CD4-positive, alpha-beta memory T cell (primary cell): ENCODE measurements at regions not wholly inside any gene's neighbourhood (a gene's known extent, or its start where the extent isn't known, plus 50 kb on each side); places are given as distances from the start of the nearest gene placed in this dataset.
"Not testable (repeated sequence)": the region's sequence is repeated elsewhere in the genome, so short reads cannot be mapped to it uniquely, and the experiment has no call there.

Experiments used
- CTCF ChIA-PET: fragments of 350-600 bp; sonication (Branson Sonifier 250); formaldehyde crosslinking; loops from one replicate; lab custom pipeline; 2021; ENCODE audit warnings: inconsistent platforms; ENCODE audit not compliant: partially characterized antibody; lab: Charles Lee
- POLR2A ChIA-PET: fragments of 350-600 bp; sonication (Branson Sonifier 250); formaldehyde crosslinking; loops from one replicate; lab custom pipeline; 2021; ENCODE audit not compliant: partially characterized antibody; lab: Charles Lee
- DNase-seq, 5 donors: peaks; one replicate each; pipeline versions ENCODE4 v3.0.0 to v3.0.0-alpha.2; 2020 to 2022; ENCODE audit warnings: mixed read lengths in 1 of 5
- H3K27ac ChIP-seq: one replicate; pipeline ENCODE4 v1.7.0; 2013; ENCODE audit warnings: low read depth, low read length
- H3K27me3 ChIP-seq: 2 replicates; pipeline ENCODE4 v1.7.0; 2013; ENCODE audit warnings: mild to moderate bottlenecking, low read length, moderate library complexity; ENCODE audit not compliant: insufficient read depth
- H3K36me3 ChIP-seq: 2 replicates; pipeline ENCODE4 v1.7.0; 2013; ENCODE audit warnings: mild to moderate bottlenecking, low read length, moderate library complexity; ENCODE audit not compliant: insufficient read depth
- H3K4me1 ChIP-seq: 2 replicates; pipeline ENCODE4 v1.7.0; 2013; ENCODE audit warnings: mild to moderate bottlenecking, low read length, moderate library complexity; ENCODE audit not compliant: insufficient read depth
- H3K4me3 ChIP-seq, 2 donors: one replicate each; pipeline ENCODE4 v1.7.0; 2013; ENCODE audit warnings: low read length in 2 of 2, mild to moderate bottlenecking in 1 of 2
- H3K9me3 ChIP-seq, 2 donors: one replicate each; pipeline ENCODE4 v1.7.0; 2013; ENCODE audit warnings: low read length in 2 of 2, control low read depth in 1 of 2; ENCODE audit not compliant: control insufficient read depth in 1 of 2
- H3K27ac Mint-ChIP-seq, 7 donors: one replicate each; pipeline ENCODE4 v1.8.0; 2020 to 2021; ENCODE audit warnings: mixed read lengths in 7 of 7, mild to moderate bottlenecking in 6 of 7, inconsistent platforms in 3 of 7, moderate library complexity in 3 of 7
- H3K27me3 Mint-ChIP-seq, 2 donors: one replicate each; pipeline ENCODE4 v1.8.0; 2020 to 2021; ENCODE audit warnings: mixed read lengths in 2 of 2
- H3K36me3 Mint-ChIP-seq, 2 donors: one replicate each; pipeline ENCODE4 v1.8.0; 2020 to 2021; ENCODE audit warnings: mixed read lengths in 2 of 2, inconsistent platforms in 1 of 2, mild to moderate bottlenecking in 1 of 2
- H3K4me1 Mint-ChIP-seq, 4 donors: one replicate each; pipeline ENCODE4 v1.8.0; 2020 to 2021; ENCODE audit warnings: mixed read lengths in 4 of 4, mild to moderate bottlenecking in 1 of 4
- H3K4me3 Mint-ChIP-seq, 8 donors: one replicate each; pipeline ENCODE4 v1.8.0; 2020 to 2021; ENCODE audit warnings: mixed read lengths in 8 of 8, mild to moderate bottlenecking in 7 of 8, moderate library complexity in 6 of 8, inconsistent platforms in 3 of 8
- H3K9me3 Mint-ChIP-seq, 8 donors: one replicate each; pipeline ENCODE4 v1.8.0; 2020 to 2021; ENCODE audit warnings: mixed read lengths in 8 of 8, mild to moderate bottlenecking in 5 of 8, inconsistent platforms in 3 of 8, moderate library complexity in 1 of 8
- intact Hi-C: fragments of 100-400 bp; cut with micrococcal nuclease; formaldehyde crosslinking; loops from one replicate; pipeline ENCODE4 v1.15.1; 2023

- intact Hi-C loops, result no loop called here
- Histone ChIP-seq H3K27ac (no peak overlapping the region), H3K27me3 (no peaks in the 10 kb centered on the region), H3K9me3 (no peaks in the 10 kb centered on the region), H3K4me3 (no peak overlapping the region), H3K36me3 (no peaks in the 10 kb centered on the region), H3K4me1 (no peaks in the 10 kb centered on the region)
- no peaks in the 10 kb centered on the region for H3K27me3 Mint-ChIP-seq
- no peak overlapping the region for H3K4me3 Mint-ChIP-seq
- peaks cover 0 to 16% (median 6%) of the 10 kb centered on the region in 8 donors for H3K9me3 Mint-ChIP-seq
- H3K4me1 Mint-ChIP-seq, result no peaks in the 10 kb centered on the region
- POLR2A ChIA-PET, result no interaction called here
- no peaks in the 10 kb centered on the region for H3K36me3 Mint-ChIP-seq
- H3K27ac Mint-ChIP-seq, result no peak overlapping the region
- DNase-seq, result no peak
- CTCF ChIA-PET, result no interaction called here
These were observed 136.8 kb upstream of the PRKD1 start for GRCh38 chr14:30064454-30064853.

- H3K36me3 Mint-ChIP-seq, result no peaks in the 10 kb centered on the region
- no peaks in the 10 kb centered on the region for H3K9me3 ChIP-seq
- POLR2A ChIA-PET, result no interaction called here
- H3K27me3 ChIP-seq, result no peaks in the 10 kb centered on the region
- no peaks in the 10 kb centered on the region for H3K4me1 Mint-ChIP-seq
- CTCF ChIA-PET, result no interaction called here
- DNase-seq, result no peak
- intact Hi-C loops, result no loop called here
- H3K4me3 Mint-ChIP-seq, result no peak overlapping the region
- no peaks in the 10 kb centered on the region for H3K27me3 Mint-ChIP-seq
- H3K27ac Mint-ChIP-seq, result peak overlapping the region in 1 of 7 donors; percentile 8
- peaks cover 4 to 23% (median 12%) of the 10 kb centered on the region in 8 donors for H3K9me3 Mint-ChIP-seq
- no peaks in the 10 kb centered on the region for H3K4me1 ChIP-seq
- H3K4me3 ChIP-seq, result no peak overlapping the region
- no peaks in the 10 kb centered on the region for H3K36me3 ChIP-seq
- H3K27ac ChIP-seq, result no peak overlapping the region
These were observed 141.9 kb upstream of the PRKD1 start for GRCh38 chr14:30069536-30069935.

- H3K36me3 ChIP-seq, H3K27ac Mint-ChIP-seq, H3K36me3 Mint-ChIP-seq, DNase-seq, H3K27me3 Mint-ChIP-seq, H3K4me3 ChIP-seq, H3K4me1 ChIP-seq, H3K27ac ChIP-seq, H3K4me3 Mint-ChIP-seq, POLR2A ChIA-PET, H3K4me1 Mint-ChIP-seq, intact Hi-C loops, H3K9me3 ChIP-seq, CTCF ChIA-PET, H3K27me3 ChIP-seq: not testable (repeated sequence)
- H3K9me3 Mint-ChIP-seq, result peaks cover 0 to 24% (median 11%) of the 10 kb centered on the region in 8 donors
These were observed 144.8 kb upstream of the PRKD1 start for GRCh38 chr14:30072454-30072853.

GRCh38 chr14:30077946-30078345 lies 150.3 kb upstream of the PRKD1 start:
- ChIA-PET POLR2A (no interaction called here), CTCF (no interaction called here)
- no peak overlapping the region for H3K27ac ChIP-seq
- Mint-ChIP-seq H3K36me3 (no peaks in the 10 kb centered on the region), H3K9me3 (peaks cover 0 to 14% (median 8%) of the 10 kb centered on the region in 8 donors), H3K4me1 (no peaks in the 10 kb centered on the region), H3K27ac (no peak overlapping the region), H3K27me3 (no peaks in the 10 kb centered on the region), H3K4me3 (no peak overlapping the region)
- H3K36me3 ChIP-seq, result no peaks in the 10 kb centered on the region
- no peak overlapping the region for H3K4me3 ChIP-seq
- intact Hi-C loops, result no loop called here
- no peak for DNase-seq
- no peaks in the 10 kb centered on the region for H3K4me1 ChIP-seq
- H3K9me3 ChIP-seq, result no peaks in the 10 kb centered on the region
- H3K27me3 ChIP-seq, result no peaks in the 10 kb centered on the region

GRCh38 chr14:30078811-30079402 lies 151.3 kb upstream of the PRKD1 start:
- no peaks in the 10 kb centered on the region for H3K27me3 Mint-ChIP-seq

GRCh38 chr14:30082486-30082885 lies 154.8 kb upstream of the PRKD1 start:
- Histone ChIP-seq H3K4me1 (no peaks in the 10 kb centered on the region), H3K27ac (no peak overlapping the region), H3K4me3 (no peak overlapping the region), H3K9me3 (no peaks in the 10 kb centered on the region), H3K36me3 (no peaks in the 10 kb centered on the region), H3K27me3 (no peaks in the 10 kb centered on the region)
- H3K36me3 Mint-ChIP-seq, result no peaks in the 10 kb centered on the region
- no peak overlapping the region for H3K4me3 Mint-ChIP-seq
- intact Hi-C loops, result no loop called here
- no peaks in the 10 kb centered on the region for H3K4me1 Mint-ChIP-seq
- POLR2A ChIA-PET, result no interaction called here
- no peak for DNase-seq
- CTCF ChIA-PET, result no interaction called here
- no peaks in the 10 kb centered on the region for H3K27me3 Mint-ChIP-seq
- H3K27ac Mint-ChIP-seq, result no peak overlapping the region
- H3K9me3 Mint-ChIP-seq, result peaks cover 0 to 19% (median 7%) of the 10 kb centered on the region in 8 donors

More at GRCh38 chr14:30078811-30079402, 151.3 kb upstream of the PRKD1 start:
- H3K4me1 ChIP-seq, result no peaks in the 10 kb centered on the region
- POLR2A ChIA-PET, result no interaction called here
- H3K36me3 ChIP-seq, result no peaks in the 10 kb centered on the region
- intact Hi-C loops, result no loop called here
- Mint-ChIP-seq H3K4me3 (no peak overlapping the region), H3K36me3 (no peaks in the 10 kb centered on the region), H3K27ac (no peak overlapping the region), H3K4me1 (no peaks in the 10 kb centered on the region), H3K9me3 (peaks cover 0 to 13% (median 6%) of the 10 kb centered on the region in 8 donors)
- no peaks in the 10 kb centered on the region for H3K27me3 ChIP-seq
- no peak overlapping the region for H3K27ac ChIP-seq
- H3K4me3 ChIP-seq, result no peak overlapping the region
- CTCF ChIA-PET, result no interaction called here
- no peaks in the 10 kb centered on the region for H3K9me3 ChIP-seq
- no peak for DNase-seq

- no peaks in the 10 kb centered on the region for H3K4me1 ChIP-seq
- ChIA-PET POLR2A (no interaction called here), CTCF (no interaction called here)
- H3K4me3 ChIP-seq, result no peak overlapping the region
- no peaks in the 10 kb centered on the region for H3K4me1 Mint-ChIP-seq
- no peaks in the 10 kb centered on the region for H3K36me3 Mint-ChIP-seq
- no peak for DNase-seq
- H3K27ac ChIP-seq, result no peak overlapping the region
- H3K4me3 Mint-ChIP-seq, result no peak overlapping the region
- peaks cover 0 to 27% (median 18%) of the 10 kb centered on the region in 8 donors for H3K9me3 Mint-ChIP-seq
- no peak overlapping the region for H3K27ac Mint-ChIP-seq
- no peaks in the 10 kb centered on the region for H3K9me3 ChIP-seq
- no peaks in the 10 kb centered on the region for H3K36me3 ChIP-seq
- H3K27me3 ChIP-seq, result no peaks in the 10 kb centered on the region
- intact Hi-C loops, result no loop called here
- H3K27me3 Mint-ChIP-seq, result no peaks in the 10 kb centered on the region
These were observed 157.2 kb upstream of the PRKD1 start for GRCh38 chr14:30084811-30085210.

GRCh38 chr14:30085943-30086342 lies 158.3 kb upstream of the PRKD1 start:
- DNase-seq, result no peak
- no peaks in the 10 kb centered on the region for H3K27me3 ChIP-seq
- no peak overlapping the region for H3K4me3 ChIP-seq
- H3K36me3 Mint-ChIP-seq, result no peaks in the 10 kb centered on the region
- ChIA-PET POLR2A (no interaction called here), CTCF (no interaction called here)
- no peaks in the 10 kb centered on the region for H3K27me3 Mint-ChIP-seq
- H3K27ac Mint-ChIP-seq, result no peak overlapping the region
- no peak overlapping the region for H3K4me3 Mint-ChIP-seq
- H3K9me3 ChIP-seq, result no peaks in the 10 kb centered on the region
- no peak overlapping the region for H3K27ac ChIP-seq
- H3K4me1 ChIP-seq, result no peaks in the 10 kb centered on the region
- intact Hi-C loops, result no loop called here
- no peaks in the 10 kb centered on the region for H3K36me3 ChIP-seq
- H3K9me3 Mint-ChIP-seq, result peaks cover 0 to 27% (median 22%) of the 10 kb centered on the region in 8 donors
- H3K4me1 Mint-ChIP-seq, result no peaks in the 10 kb centered on the region
